GM23338 (cell line): ENCODE measurements at regions not wholly inside any gene's neighbourhood (a gene's known extent, or its start where the extent isn't known, plus 50 kb on each side); places are given as distances from the start of the nearest gene placed in this dataset.

Experiments used
- ATAC-seq: fragments of 200-7000 bp; cut with Tn5 transposase; 3 replicates; pipeline ENCODE4 v1.9.1; 2020
- DNase-seq: peaks from one replicate; pipeline ENCODE4 v3.0.0-alpha.2; 2015; ENCODE audit warnings: low spot score
- H2AFZ ChIP-seq: fragments of 200-600 bp; sonication (generic); 2 replicates; pipeline ENCODE4 v1.8.0; 2016; ENCODE audit warnings: antibody characterized with exemption, mild to moderate bottlenecking, moderate library complexity
- H3F3A ChIP-seq: fragments of 200-600 bp; sonication (generic); replicated peaks from 2 replicates; pipeline ENCODE4 v1.8.0; 2017; ENCODE audit warnings: antibody characterized with exemption, mixed run types, low read depth
- H3K27ac ChIP-seq: fragments of 200-600 bp; sonication (generic); 2 replicates; pipeline ENCODE4 v1.6.1; 2016; ENCODE audit warnings: low read depth
- H3K27me3 ChIP-seq: fragments of 200-600 bp; sonication (generic); 2 replicates; pipeline ENCODE4 v1.8.0; 2016; ENCODE audit warnings: mild to moderate bottlenecking, mixed run types, moderate library complexity; ENCODE audit not compliant: insufficient read depth
- H3K36me3 ChIP-seq: fragments of 200-600 bp; sonication (generic); 2 replicates; pipeline ENCODE4 v1.8.0; 2016; ENCODE audit warnings: mild to moderate bottlenecking; ENCODE audit not compliant: insufficient read depth
- H3K4me1 ChIP-seq: fragments of 200-600 bp; sonication (generic); 2 replicates; pipeline ENCODE4 v1.8.0; 2016; ENCODE audit warnings: mild to moderate bottlenecking, moderate library complexity; ENCODE audit not compliant: insufficient read depth
- H3K4me2 ChIP-seq: fragments of 200-600 bp; sonication (generic); 2 replicates; pipeline ENCODE4 v1.7.1; 2017; ENCODE audit warnings: mixed run types
- H3K4me3 ChIP-seq: fragments of 200-600 bp; sonication (generic); 2 replicates; pipeline ENCODE4 v1.6.1; 2016; ENCODE audit warnings: mixed run types
- H3K79me2 ChIP-seq: fragments of 200-600 bp; sonication (generic); replicated peaks from 2 replicates; pipeline ENCODE4 v1.8.0; 2017; ENCODE audit warnings: mild to moderate bottlenecking; ENCODE audit not compliant: insufficient read depth
- H3K9me2 ChIP-seq: fragments of 200-600 bp; sonication (generic); 2 replicates; pipeline ENCODE4 v1.8.0; 2017; ENCODE audit not compliant: insufficient read depth
- H4K20me1 ChIP-seq: fragments of 200-600 bp; sonication (generic); replicated peaks from 2 replicates; pipeline ENCODE4 v1.8.0; 2017; ENCODE audit warnings: mild to moderate bottlenecking; ENCODE audit not compliant: insufficient read depth
- H3K27ac Mint-ChIP-seq: 2 replicates; pipeline ENCODE4 v1.8.0; 2020; ENCODE audit warnings: inconsistent platforms, mild to moderate bottlenecking, moderate library complexity, mixed read lengths
- H3K27me3 Mint-ChIP-seq: 3 replicates; pipeline ENCODE4 v1.8.0; 2022; ENCODE audit warnings: low read depth, mild to moderate bottlenecking, moderate library complexity, mixed read lengths, inconsistent platforms; ENCODE audit not compliant: insufficient read depth, poor library complexity
- H3K36me3 Mint-ChIP-seq: 3 replicates; pipeline ENCODE4 v1.8.0; 2021; ENCODE audit warnings: low read depth, mild to moderate bottlenecking, inconsistent platforms, moderate library complexity, mixed read lengths
- H3K4me1 Mint-ChIP-seq: 3 replicates; pipeline ENCODE4 v1.8.0; 2020; ENCODE audit warnings: mild to moderate bottlenecking, inconsistent platforms, mixed read lengths
- H3K4me3 Mint-ChIP-seq: 3 replicates; pipeline ENCODE4 v1.8.0; 2021; ENCODE audit warnings: moderate library complexity, mild to moderate bottlenecking, inconsistent platforms, mixed read lengths
- H3K9me3 Mint-ChIP-seq: 3 replicates; pipeline ENCODE4 v1.8.0; 2020; ENCODE audit warnings: moderate library complexity, mild to moderate bottlenecking, inconsistent platforms, mixed read lengths
- CREB1 ChIP-seq: fragments of 250-450 bp; sonication (Bioruptor Pico); IDR thresholded peaks from 2 replicates; pipeline ENCODE4 v1.5.0; 2020; ENCODE audit warnings: low read depth, mild to moderate bottlenecking, moderate library complexity
- CTCF ChIP-seq, 2 experiments: fragments of 200-600 bp in 1 of 2; sonication (generic) in 1 of 2; conservative IDR thresholded peaks; 2 replicates each; pipeline versions ENCODE4 v1.5.1 to v1.6.1; 2016 to 2017; ENCODE audit warnings: antibody characterized with exemption in 2 of 2, low read depth in 2 of 2, mild to moderate bottlenecking in 2 of 2, moderate library complexity in 1 of 2
- ETS1 ChIP-seq: IDR thresholded peaks from 2 replicates; pipeline ENCODE4 v1.6.1; 2016; ENCODE audit warnings: antibody characterized with exemption
- EZH2 ChIP-seq: fragments of 200-600 bp; sonication (generic); IDR thresholded peaks from one replicate; pipeline ENCODE4 v1.8.0; 2017; ENCODE audit warnings: antibody characterized with exemption, mild to moderate bottlenecking, low read depth; ENCODE audit not compliant: unreplicated experiment
- EZH2phosphoT487 ChIP-seq: fragments of 200-600 bp; sonication (generic); IDR thresholded peaks from one replicate; pipeline ENCODE4 v1.8.1; 2018; ENCODE audit warnings: antibody characterized with exemption; ENCODE audit not compliant: unreplicated experiment
- JUNB ChIP-seq: IDR thresholded peaks from one replicate; pipeline ENCODE4 v1.6.1; 2016; ENCODE audit warnings: antibody characterized with exemption; ENCODE audit not compliant: unreplicated experiment
- NANOG ChIP-seq: IDR thresholded peaks from 2 replicates; pipeline ENCODE4 v1.6.1; 2016; ENCODE audit warnings: antibody characterized with exemption, borderline replicate concordance
- POLR2AphosphoS5 ChIP-seq: IDR thresholded peaks from 2 replicates; pipeline ENCODE4 v1.6.1; 2016; ENCODE audit warnings: antibody characterized with exemption, low read depth
- REST ChIP-seq: IDR thresholded peaks from one replicate; pipeline ENCODE4 v1.6.1; 2018; ENCODE audit warnings: antibody characterized with exemption; ENCODE audit not compliant: unreplicated experiment
- STAT1 ChIP-seq: IDR thresholded peaks from one replicate; pipeline ENCODE4 v1.6.1; 2016; ENCODE audit warnings: antibody characterized with exemption; ENCODE audit not compliant: unreplicated experiment
- ZNF114 ChIP-seq: fragments of 250-450 bp; sonication (Bioruptor Pico); IDR thresholded peaks from 2 replicates; pipeline ENCODE4 v1.5.0; 2020; ENCODE audit warnings: mild to moderate bottlenecking, moderate library complexity
- ZNF331 ChIP-seq: fragments of 250-450 bp; sonication (Bioruptor Pico); IDR thresholded peaks from 2 replicates; pipeline ENCODE4 v1.5.0; 2020; ENCODE audit warnings: low read depth, mild to moderate bottlenecking, moderate library complexity
- ZNF462 ChIP-seq: fragments of 250-450 bp; sonication (Bioruptor Pico); IDR thresholded peaks from 2 replicates; pipeline ENCODE4 v1.5.0; 2020; ENCODE audit warnings: mild to moderate bottlenecking, moderate library complexity

GRCh38 chr4:44961001-44961755, 234.8 kb upstream of the GNPDA2 start:
- H2AFZ ChIP-seq, result no peak overlapping the region
- H3K4me1 Mint-ChIP-seq, result no peaks in the 10 kb centered on the region
- no peaks in the 10 kb centered on the region for H3K79me2 ChIP-seq
- no peak overlapping the region for H3K27ac Mint-ChIP-seq
- no peaks in the 10 kb centered on the region for H3K4me1 ChIP-seq
- H3F3A ChIP-seq, result no peaks in the 10 kb centered on the region
- H3K4me2 ChIP-seq, result no peak overlapping the region
- TF ChIP-seq EZH2phosphoT487, result no peak
- no peak for TF ChIP-seq JUNB
- TF ChIP-seq ZNF114 (CRISPR knock-in tag), result no peak
- TF ChIP-seq POLR2AphosphoS5, result no peak
- no peak for TF ChIP-seq STAT1
- TF ChIP-seq NANOG, result no peak
- TF ChIP-seq CREB1 (CRISPR knock-in tag), result no peak
- TF ChIP-seq CTCF (conservative IDR thresholded peaks at IDR 0.05; ENCODE audit: low read depth in 2 of 2), result no peak
- no peak for TF ChIP-seq ZNF331
- TF ChIP-seq ETS1, result no peak
- no peak for TF ChIP-seq ZNF462
- TF ChIP-seq EZH2, result no peak
- no peak for TF ChIP-seq REST
- no peaks in the 10 kb centered on the region for H3K27me3 ChIP-seq
- no peaks in the 10 kb centered on the region for H4K20me1 ChIP-seq
- no peaks in the 10 kb centered on the region for H3K27me3 Mint-ChIP-seq
- H3K36me3 Mint-ChIP-seq, result peaks cover 33% of the 10 kb centered on the region
- peaks cover 90% of the 10 kb centered on the region for H3K9me3 Mint-ChIP-seq
- DNase-seq (no peak), ATAC-seq (no peak)
- no peak overlapping the region for H3K4me3 ChIP-seq
- no peak overlapping the region for H3K27ac ChIP-seq
- 0 out of 2 replicates have a peak, but pooled peaks cover 6% of the 10 kb centered on the region for H3K9me2 ChIP-seq
- H3K36me3 ChIP-seq, result no peaks in the 10 kb centered on the region; the same call in 1 of the 2 replicates
- no peak overlapping the region for H3K4me3 Mint-ChIP-seq
